ENCODE measurements at regions not wholly inside any gene's neighbourhood (a gene's known extent, or its start where the extent isn't known, plus 50 kb on each side); places are given as distances from the start of the nearest gene placed in this dataset.
"Not testable (repeated sequence)": the region's sequence is repeated elsewhere in the genome, so short reads cannot be mapped to it uniquely, and the experiment has no call there.

DNA sequence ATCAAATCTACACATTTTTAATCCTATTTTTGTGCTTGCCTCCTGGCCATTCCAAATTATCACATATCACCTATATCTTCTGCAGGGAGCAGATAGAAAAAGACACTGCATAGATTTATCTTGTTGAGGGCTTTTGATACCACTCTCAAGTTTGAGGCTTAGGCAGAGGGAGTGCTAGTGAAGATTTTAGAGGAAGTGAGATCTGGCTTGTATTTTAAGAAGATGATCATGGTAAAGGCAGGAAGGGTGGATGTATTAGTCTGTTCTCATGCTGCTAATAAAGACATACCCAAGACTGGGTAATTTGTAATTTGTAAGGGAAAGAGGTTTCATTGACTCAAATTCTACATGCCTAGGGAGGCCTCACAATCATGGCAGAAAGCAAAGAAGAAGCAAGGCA lies 220.9 kb upstream of the TUT7 start:
- DNase-seq (ENCODE audit: low spot score), result no peak

DNA sequence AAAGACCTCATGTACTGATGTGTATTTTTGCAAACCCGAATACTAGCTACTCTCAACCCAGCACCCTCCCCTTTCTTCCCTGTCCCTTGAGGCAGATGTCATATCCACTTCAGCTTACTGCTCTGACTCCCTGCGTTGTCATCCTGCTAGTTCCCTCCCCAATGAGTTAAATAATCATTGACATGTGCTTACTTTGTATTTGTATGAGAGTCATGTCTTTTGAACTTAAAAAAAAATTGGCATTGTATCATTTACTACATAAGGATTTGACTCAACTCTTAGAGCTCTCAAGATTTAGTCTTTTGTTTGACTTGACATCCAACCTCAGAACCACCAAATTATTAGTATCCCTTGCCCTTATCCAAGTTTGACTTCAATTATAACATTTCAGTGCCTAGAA lies 219.7 kb upstream of the TUT7 start:
- DNase-seq (ENCODE audit: low spot score), result no peak

DNA sequence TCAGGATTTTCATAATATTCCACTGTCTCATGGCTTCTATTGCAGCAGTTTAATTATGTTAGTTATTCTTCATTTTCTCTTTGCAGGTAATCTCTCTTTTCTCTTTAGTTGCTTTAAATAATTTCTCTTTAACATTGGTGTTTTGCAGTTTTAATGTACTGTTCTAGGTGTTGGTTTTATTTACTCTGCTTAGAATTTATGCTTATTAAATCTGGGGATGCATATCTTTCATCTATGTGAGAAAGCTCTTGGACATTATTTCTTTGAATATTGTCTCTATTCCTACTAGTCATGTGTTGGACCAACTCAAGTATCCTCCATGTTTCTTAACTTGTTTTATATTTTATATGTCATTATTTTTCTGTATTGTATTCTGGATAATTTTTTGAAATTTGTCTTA lies 218.7 kb upstream of the TUT7 start:
- no peak for DNase-seq (ENCODE audit: low spot score)

DNA sequence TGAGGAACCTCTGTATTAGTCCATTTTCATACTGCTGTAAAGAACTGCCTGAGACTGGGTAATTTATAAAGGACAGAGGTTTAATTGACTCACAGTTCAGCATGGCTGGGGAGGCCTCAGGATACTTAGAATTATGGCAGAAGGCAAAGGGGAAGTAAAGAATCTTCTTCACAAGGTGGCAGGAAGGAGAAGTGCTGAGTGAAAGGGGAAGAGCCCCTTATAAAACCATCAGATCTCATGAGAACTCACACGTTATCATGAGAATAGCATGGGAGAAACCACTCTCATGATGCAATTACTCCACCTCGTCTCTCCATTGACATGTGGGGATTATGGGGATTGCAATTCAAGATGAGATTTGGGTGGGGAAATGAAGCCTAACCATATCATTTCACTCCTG lies 211.4 kb upstream of the TUT7 start:
- DNase-seq (ENCODE audit: low spot score), result not testable (repeated sequence)

DNA sequence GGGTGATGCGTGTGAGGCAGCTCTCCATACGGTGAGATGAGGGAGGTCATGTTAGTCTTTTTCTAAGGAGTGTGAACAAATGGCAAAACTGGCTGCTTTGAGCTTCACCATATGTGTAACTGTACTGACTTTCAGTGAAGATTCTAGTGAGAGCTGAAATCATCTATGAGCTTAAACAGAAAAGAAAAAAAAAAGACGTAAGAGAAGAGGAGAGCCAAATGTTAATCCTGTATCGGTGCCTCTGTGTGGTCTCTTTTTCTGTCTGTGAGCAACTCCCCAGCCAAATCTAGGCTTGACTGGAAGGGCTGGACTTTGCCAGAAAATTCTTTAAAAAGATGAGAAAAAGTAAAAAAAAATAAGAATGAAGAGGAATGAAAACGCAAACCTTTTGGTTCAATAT lies 209.7 kb upstream of the TUT7 start:
- DNase-seq (ENCODE audit: low spot score), result no peak

DNA sequence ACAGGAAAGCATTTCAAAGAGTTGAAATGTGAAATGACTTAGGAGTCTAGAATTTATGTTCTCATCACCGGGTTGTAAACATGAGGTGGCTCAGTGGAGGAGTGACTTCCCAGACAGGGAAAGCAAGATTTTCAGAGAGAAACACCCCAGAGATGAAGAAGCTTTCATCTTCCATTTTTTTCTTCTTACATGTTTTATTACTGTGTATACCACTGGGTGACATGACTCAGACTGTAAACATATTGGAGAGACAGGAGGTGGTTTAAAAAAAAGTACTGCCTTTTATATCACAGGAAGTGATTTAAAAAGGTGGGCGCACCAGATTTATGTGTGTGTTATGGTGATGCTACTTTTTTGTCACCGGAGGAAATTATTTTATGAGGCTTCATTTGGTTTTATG lies 209.1 kb upstream of the TUT7 start:
- peak; percentile 52 for DNase-seq (ENCODE audit: low spot score)

DNA sequence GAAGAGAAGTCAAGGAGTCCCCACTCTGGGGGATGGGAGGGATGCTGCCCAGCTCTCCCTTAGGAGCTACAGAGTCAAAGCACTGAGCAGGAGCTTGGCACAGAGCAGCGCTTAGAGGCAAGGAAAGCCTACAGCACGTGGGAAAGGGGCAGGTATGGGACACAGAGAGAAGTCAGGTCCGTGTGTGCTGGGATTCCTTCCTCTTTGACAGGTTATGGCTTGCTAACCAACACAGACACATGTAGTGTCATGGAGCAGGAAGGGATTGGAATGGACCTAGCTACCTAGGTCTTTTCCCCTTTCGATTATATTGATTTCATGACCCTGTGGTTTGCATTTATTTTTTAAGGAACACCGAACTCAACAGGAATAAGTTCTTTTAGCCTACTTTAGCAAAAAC lies 208.5 kb upstream of the TUT7 start:
- DNase-seq (ENCODE audit: low spot score), result no peak

DNA sequence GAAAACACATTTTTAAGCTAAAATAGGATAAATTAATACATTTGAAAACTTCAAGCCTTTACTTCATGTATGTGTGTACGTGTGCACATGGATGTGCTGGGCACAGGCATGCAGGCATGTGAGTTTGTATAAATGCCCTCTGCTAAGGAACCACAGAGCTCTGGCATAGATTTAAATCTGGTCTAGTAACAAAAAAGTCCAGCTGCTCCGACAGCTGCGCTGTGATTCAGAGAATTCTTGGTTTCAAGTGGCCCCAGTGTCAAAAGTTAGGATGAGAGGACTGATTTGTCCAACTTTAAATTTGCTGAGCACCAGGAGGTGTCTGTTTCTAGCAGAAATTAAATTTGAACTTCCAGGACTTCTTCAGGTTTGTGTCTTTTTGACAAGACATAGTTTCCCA lies 203.7 kb upstream of the TUT7 start:
- DNase-seq (ENCODE audit: low spot score), result no peak

DNA sequence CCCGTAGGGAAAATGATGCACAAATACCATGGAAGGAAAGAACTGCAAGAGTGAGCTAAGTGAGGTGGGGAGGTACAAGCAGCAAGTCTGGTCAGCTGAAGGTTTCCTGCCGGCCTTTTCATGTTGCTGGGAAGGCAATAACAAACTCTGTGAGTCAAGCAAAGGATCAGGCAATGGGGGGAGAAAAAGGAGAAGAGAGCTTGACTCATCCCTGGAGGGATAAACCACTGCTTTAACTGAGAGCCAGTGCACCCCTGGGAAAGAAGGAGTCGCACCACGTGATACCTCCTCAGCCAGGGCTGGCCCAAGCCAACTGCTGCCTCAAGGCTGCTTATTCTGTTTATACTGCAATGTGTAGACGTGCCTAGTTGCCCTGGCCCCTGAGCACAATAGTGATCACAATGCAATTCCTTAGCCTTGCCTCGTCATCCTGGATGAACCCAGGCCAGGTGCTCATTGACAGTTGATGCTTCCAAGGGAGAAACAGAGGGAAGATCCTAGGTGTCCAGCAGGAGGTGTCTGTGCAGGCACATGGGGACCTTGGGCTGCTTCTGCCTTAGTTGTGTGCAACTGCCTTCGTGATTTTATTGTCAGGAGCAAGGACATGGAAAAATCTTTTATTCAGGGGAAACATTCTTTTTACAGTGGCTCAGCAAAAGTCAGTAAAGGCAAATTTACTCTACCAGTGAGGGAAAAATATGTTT lies 203.0 kb upstream of the TUT7 start:
- DNase-seq (ENCODE audit: low spot score), result no peak

DNA sequence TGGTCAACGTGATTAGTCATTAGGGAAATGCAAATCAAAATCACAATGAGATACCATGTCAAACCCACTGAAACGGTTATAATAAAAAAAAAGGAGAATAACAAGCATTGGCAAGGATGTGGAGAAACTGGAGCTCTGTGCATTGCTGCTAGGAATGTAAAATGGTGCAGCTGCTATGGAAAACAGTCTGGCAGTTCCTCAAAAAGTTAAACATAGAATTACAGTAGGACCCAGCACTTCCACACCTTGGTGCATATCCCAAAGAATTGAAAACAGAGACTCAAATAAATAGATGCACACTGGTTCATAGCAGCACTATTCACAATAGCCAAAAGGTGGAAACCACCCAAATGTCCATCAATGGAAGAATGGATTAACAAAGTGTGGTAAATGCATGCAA lies 201.5 kb upstream of the TUT7 start:
- no peak for DNase-seq (ENCODE audit: low spot score)

DNA sequence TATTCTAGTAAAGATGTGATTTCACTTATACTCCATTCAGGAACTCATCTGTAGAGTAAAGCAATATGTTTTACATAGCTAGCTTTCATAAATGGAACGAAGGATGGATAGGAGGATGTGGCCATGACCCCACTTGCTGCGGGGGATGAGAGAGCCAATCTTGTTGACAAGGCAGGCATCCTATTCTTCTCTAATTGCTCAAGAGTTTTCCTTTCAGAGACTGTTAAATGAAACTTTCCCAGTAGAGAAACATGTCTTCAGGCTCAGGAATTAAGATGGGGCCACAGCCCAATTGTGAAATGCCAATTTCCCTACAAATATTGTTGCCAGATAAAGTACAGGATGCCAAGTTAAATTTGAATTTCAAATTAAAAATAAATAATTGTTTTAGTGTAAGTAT lies 196.2 kb upstream of the TUT7 start:
- no peak for DNase-seq (ENCODE audit: low spot score)

DNA sequence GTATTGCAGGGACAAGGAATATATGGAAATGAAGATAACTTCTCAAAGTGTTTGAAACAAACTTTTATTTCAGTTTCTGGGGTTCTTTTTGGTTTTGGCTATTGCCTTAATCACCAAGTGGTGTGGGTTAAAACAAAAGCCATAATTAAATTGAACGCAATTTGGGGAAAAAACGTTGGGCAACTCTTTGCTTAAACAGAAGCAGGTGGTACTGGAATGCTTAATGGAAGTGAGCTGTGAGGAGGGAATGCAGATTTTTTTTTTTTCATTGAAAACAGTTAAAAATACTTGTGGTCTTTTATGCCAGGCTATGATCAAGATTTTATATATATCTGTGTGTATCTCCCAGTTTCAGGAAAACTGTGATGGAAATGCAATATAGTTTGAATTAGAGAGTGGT lies 195.7 kb upstream of the TUT7 start:
- DNase-seq (ENCODE audit: low spot score), result no peak

DNA sequence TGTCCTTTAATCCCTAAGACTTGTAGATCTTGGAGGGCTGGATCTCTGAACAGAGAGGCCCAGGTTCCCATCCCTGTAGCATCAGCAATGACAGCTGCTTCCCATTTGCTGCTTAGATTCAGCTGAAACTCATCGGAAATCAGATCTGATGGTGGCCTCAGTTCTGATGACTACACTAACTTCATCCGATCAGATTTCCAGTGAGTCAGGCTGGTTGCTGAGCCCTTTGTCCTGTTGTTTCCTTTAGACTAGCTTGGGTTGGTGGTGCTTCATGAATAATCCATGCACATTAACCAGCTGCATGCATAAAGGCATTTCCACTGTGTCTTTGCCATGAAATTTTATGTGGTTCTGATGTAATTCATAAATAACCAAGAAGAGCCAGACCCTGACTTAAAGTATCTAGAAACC lies 195.2 kb upstream of the TUT7 start:
- no peak for DNase-seq (ENCODE audit: low spot score)

DNA sequence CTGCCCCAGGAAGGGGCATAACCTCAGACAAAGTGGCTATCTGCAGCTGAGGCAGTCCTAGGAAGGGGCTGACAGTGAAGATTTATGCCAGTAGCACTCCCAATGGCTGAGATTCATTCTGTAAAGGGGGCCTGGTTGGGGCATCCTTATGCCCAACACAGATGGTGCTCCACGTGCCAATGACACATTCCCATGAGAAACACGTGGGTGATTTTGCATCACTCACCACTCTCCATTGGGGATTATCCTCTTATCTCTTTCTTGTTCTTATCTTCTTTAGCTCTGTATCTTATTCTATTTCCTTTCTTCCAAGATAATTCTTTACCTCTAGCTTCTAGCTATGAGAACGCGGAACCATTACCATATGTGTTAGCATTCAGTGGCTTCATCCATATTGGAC lies 194.0 kb upstream of the TUT7 start:
- DNase-seq (ENCODE audit: low spot score), result no peak

DNA sequence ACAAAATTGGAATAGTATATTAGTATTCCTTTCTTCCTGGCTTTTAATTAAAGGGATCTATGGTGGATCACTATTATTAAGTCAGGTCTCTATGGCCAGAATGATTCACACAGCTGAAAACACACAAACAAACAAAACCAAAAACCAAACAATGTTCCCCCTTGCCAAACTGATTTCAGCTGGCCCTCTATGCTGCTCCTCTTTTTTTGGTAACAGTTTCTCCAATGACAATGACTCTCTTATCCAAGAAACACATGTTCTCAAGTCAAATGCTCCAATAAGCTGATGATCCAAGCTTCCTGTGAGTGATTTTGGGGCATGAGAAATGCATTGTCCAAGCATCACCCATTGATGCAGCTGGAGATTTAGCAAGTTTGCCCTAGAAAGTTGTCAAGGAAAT lies 193.4 kb upstream of the TUT7 start:
- no peak for DNase-seq (ENCODE audit: low spot score)

DNA sequence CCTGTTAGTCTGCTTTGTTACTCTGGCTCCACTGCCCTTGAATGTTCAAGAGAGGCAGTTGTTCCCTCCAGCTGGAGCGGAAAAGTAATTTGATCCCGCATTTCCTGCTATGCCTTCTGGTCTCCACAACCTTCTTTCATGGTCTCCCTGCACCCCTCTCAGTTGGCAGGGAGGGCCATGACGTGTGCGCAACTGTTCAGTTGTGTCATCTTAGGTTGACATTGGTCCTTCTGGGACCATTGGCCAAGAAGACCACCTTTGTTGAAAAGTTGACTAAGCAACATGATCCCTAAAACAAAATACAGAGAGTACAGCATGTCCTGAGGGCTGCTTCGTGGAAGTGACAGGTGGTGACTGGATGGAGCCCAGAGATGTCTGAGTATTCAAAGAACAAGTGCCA lies 192.5 kb upstream of the TUT7 start:
- DNase-seq (ENCODE audit: low spot score), result no peak

DNA sequence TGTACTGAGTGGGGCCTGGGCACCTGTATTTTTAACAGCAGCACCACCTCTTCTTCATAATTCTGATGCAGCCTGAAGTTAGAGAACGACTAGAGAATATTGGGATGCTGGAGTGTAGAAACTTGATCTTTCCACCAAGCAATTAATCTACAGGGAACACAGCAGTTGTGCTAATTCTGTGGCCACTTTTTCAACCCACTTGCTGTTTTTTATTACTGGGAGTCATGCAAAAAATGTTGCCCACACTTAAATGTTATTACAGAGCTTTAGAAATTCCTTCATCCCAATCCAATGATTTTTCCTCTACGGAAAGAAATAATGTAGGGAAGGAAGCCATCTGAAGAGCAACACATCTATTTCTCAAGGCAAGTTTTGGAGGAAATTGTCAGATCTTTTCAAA lies 190.9 kb upstream of the TUT7 start:
- no peak for DNase-seq (ENCODE audit: low spot score)

DNA sequence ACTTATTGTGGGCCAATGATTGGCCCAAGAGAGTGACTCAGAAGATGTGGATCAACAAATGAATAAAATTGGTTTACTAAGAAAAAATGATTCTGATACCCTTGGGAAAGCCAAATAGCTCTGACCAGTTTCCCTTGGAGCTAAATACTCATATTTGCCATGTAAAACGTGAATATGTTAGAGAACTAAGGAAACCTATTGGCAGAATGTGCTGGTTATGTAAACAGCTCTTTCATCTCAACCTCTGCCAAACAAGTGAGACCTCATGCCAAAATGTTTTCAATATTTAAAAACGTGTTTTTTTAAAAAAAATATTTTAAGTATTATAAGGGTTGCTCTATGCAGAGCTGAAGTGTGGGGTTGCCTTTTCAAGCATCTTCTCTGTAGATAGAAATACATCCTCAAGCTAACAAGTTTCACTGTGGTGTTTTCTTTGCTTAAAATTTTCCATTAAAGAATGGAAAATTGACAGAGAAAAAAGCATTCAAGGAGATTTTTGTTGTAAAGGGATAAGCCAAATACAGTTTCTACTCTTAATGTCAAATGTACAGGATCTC lies 186.9 kb upstream of the TUT7 start:
- no peak for DNase-seq (ENCODE audit: low spot score)

DNA sequence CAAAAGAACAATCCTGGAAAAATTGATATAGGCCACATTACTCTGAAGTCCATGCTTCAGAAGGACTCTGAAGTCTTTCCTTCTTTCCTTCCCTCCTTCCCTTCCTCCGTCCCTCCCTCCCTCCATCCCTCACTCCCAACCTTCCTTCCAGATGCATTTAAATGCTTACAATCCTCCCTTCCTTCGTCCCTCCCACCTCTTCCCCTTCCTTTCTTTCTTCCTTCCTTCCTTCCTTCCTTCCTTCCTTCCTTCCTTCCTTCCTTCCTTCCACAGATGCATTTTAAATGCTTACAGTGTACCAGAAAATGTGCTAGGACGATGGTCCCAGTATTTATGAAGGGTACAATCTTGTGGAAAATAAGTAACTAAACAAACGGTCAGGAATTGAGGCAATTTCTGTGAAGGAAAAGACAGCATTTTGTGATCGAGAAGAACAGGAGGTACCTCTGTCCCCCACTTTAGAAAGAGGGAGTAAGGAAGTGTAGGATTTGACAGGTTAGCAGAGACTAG lies 181.3 kb upstream of the TUT7 start:
- no peak for DNase-seq (ENCODE audit: low spot score)

DNA sequence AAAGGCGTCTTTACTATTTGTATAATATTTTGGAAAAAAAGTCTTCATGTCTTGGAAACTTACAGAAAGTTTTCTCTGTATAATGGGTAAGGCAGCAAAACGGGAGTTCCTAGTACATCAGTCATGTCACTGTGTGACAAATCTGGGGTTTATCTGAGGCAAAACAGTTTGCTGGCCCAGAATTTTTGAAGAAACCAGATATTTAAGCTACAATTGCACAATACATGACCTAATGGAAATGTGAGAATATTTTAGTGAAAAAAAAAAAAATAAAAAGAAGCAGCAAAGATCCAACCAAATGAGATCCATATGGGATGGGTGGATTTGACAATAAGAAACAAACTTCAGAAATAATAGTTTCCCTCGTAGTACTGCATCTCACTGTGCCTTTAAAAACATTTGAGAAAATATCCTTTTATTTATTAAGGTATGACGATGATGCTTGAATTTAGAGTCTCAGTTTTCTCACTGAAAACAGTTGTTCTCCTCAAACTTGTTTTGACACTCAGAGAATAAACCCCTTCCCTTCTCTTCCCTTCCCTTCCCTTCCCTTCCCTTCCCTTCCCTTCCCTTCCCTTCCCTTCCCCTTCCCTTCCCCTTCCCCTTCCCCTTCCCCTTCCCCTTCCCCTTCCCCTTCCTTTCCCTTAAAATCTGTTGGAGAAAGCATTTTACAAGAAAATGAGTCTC lies 180.5 kb upstream of the TUT7 start:
- DNase-seq (ENCODE audit: low spot score), result no peak

DNA sequence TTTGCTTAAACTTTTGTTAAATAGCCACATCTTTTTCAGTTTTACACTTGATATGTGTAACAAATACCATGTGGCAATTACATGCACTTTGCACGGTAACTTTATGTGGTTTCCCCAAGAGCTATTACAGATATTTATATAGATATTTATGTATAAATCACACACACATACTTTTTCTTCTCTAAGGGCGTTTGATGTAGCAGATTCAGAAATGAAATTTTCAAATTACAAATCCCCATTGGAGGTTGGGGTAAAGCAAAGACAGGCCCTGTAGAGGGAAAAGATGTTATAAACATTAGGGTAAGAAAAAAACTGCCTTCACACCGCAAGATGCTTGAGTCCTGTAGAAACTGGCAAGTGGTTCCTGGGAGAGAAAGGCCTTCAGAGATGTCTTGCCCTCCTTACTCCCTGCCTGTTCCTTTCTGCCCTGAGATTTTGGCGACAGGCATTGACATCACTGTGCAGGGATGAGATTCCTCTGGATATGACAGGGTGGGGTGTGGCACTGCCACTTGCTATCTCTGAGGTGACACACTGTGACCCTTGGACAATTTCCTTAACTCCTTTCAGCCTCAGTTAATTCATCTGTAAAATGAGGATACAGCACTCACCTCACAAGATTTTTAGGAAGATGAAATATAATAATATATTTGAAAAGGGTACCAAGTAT lies 177.9 kb upstream of the TUT7 start:
- DNase-seq (ENCODE audit: low spot score), result no peak

DNA sequence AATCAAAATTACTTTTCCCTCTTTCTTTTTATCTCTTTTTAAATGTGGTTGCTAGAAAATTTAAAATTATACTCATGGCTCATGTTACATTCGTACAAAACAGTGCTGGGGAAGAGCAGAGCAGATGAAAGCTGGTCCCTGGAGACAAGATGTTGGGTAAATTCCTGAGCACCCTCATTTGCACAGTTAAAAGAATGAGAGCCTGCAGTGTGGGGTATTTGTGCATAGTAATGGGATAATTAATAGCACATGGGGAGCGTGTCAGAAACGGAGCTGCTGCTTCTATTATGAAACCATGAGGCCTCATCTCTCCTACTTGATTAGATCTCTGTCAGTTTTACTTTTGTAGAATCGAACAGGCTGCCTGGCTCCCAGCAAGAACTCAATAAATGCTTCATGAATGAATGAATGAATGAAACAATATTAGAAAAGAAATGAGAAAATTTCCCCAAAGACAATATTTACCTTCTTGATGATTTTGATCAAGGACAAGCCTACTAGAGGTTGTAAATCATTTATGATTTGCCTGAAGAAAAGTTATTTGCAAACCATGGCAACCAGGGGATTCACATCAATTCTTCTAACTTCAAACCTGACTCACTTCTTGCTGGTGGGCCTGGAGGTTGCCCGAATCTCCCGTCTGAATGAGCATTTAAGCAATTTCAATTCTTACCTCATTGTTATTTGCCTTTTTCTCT lies 177.2 kb upstream of the TUT7 start:
- no peak for DNase-seq (ENCODE audit: low spot score)

All from LoVo (cell line).